ENCODE measurements at regions not wholly inside any gene's neighbourhood (a gene's known extent, or its start where the extent isn't known, plus 50 kb on each side); places are given as distances from the start of the nearest gene placed in this dataset.

DNA sequence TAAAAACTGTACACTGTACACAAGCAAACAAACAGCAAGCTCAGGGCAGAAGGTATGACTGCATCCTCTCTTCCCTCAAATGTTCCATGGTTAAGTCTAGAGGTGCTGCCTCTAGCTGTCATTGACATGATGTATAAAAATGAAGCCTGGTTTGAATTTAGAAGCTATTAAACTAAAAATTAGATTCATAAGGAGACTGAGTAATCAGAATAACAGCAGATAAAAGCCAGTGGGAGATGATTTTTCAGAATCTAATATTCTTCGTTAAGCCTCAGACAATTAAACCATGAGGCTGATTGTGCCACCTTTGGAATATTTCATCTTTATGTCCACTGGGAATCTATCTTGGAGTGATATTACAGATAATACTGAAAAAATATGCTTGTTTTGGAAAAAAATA is 101.4 kb upstream of the ZC3H12C start:
- 0% methylated on average over 1 of the region's 1 CpG for WGBS (ENCODE audit: low lambda C conversion rate)
- Histone ChIP-seq H3K9me3 (ENCODE audit: low read length) (no peaks in the 10 kb centered on the region), H3K4me3 (replicated peaks in 1 of 3; ENCODE audit: insufficient read depth in 1 of 3, low read depth in 2 of 3, low read length in 3 of 3) (no peak overlapping the region), H3K4me1 (ENCODE audit: insufficient read depth, low read length) (no peaks in the 10 kb centered on the region), H2AFZ (ENCODE audit: low read length) (no peak overlapping the region), H3K27ac (ENCODE audit: extremely low read length, insufficient read depth, low read length) (no peak overlapping the region), H3K36me3 (replicated peaks in 1 of 2; ENCODE audit: control insufficient read depth in 1 of 2, insufficient read depth in 2 of 2, low read length in 2 of 2) (no peaks in the 10 kb centered on the region), H3K79me2 (ENCODE audit: insufficient read depth, low read length) (no peaks in the 10 kb centered on the region), H3K4me2 (ENCODE audit: low read depth, low read length) (no peak overlapping the region), H3K9ac (ENCODE audit: insufficient read depth, low read depth, low read length) (no peak overlapping the region), H4K20me1 (ENCODE audit: insufficient read depth, low read length) (no peaks in the 10 kb centered on the region), H3K27me3 (ENCODE audit: control insufficient read depth in 1 of 2, insufficient read depth in 2 of 2, low read length in 2 of 2) (no peaks in the 10 kb centered on the region)
- POLR2A ChIA-PET: no interaction called here
- TF ChIP-seq PHF21A (CRISPR knock-in tag; IDR thresholded peaks at IDR 0.05) (no peak), ZC3H13 (CRISPR knock-in tag; IDR thresholded peaks at IDR 0.05) (no peak), NCOA2 (CRISPR knock-in tag; IDR thresholded peaks at IDR 0.05) (no peak), ZBTB42 (CRISPR knock-in tag; IDR thresholded peaks at IDR 0.05) (no peak), HDAC1 (CRISPR knock-in tag; IDR thresholded peaks at IDR 0.05) (no peak), HNRNPH1 (optimal IDR thresholded peaks at IDR 0.05; ENCODE audit: low read depth, low read length) (no peak), ZNF274 (CRISPR knock-in tag; IDR thresholded peaks at IDR 0.05) (no peak), ZSCAN29 (CRISPR knock-in tag; conservative IDR thresholded peaks at IDR 0.05) (no peak), CBX2 (IDR thresholded peaks at IDR 0.05; ENCODE audit: low read depth, low read length) (no peak), CBX2 (CRISPR knock-in tag; IDR thresholded peaks at IDR 0.05; ENCODE audit: low read depth) (no peak), POLR2AphosphoS5 (IDR thresholded peaks at IDR 0.05; ENCODE audit: low read depth, low read length) (no peak), ZBTB1 (CRISPR knock-in tag; IDR thresholded peaks at IDR 0.05; ENCODE audit: borderline replicate concordance) (no peak), ZNF678 (CRISPR knock-in tag; IDR thresholded peaks at IDR 0.05) (no peak), ZNF563 (CRISPR knock-in tag; IDR thresholded peaks at IDR 0.05) (no peak), ZNF782 (CRISPR knock-in tag; IDR thresholded peaks at IDR 0.05; ENCODE audit: borderline replicate concordance) (no peak), CREB1 (IDR thresholded peaks at IDR 0.05) (no peak), CREB1 (CRISPR knock-in tag; IDR thresholded peaks at IDR 0.05) (no peak)
- TF ChIP-seq, protein P1, sequence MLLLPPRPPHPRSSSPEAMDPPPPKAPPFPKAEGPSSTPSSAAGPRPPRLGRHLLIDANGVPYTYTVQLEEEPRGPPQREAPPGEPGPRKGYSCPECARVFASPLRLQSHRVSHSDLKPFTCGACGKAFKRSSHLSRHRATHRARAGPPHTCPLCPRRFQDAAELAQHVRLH (CRISPR knock-in tag; IDR thresholded peaks at IDR 0.05; ENCODE audit: borderline replicate concordance, low read depth): no peak
- TF ChIP-seq, protein P2, sequence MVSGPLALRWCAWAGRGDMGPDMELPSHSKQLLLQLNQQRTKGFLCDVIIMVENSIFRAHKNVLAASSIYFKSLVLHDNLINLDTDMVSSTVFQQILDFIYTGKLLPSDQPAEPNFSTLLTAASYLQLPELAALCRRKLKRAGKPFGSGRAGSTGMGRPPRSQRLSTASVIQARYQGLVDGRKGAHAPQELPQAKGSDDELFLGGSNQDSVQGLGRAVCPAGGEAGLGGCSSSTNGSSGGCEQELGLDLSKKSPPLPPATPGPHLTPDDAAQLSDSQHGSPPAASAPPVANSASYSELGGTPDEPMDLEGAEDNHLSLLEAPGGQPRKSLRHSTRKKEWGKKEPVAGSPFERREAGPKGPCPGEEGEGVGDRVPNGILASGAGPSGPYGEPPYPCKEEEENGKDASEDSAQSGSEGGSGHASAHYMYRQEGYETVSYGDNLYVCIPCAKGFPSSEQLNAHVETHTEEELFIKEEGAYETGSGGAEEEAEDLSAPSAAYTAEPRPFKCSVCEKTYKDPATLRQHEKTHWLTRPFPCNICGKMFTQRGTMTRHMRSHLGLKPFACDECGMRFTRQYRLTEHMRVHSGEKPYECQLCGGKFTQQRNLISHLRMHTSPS (CRISPR knock-in tag; IDR thresholded peaks at IDR 0.05; ENCODE audit: low read depth): no peak
- TF ChIP-seq, protein P3, sequence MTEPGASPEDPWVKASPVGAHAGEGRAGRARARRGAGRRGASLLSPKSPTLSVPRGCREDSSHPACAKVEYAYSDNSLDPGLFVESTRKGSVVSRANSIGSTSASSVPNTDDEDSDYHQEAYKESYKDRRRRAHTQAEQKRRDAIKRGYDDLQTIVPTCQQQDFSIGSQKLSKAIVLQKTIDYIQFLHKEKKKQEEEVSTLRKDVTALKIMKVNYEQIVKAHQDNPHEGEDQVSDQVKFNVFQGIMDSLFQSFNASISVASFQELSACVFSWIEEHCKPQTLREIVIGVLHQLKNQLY (CRISPR knock-in tag; IDR thresholded peaks at IDR 0.05): no peak
- TF ChIP-seq, protein P4, sequence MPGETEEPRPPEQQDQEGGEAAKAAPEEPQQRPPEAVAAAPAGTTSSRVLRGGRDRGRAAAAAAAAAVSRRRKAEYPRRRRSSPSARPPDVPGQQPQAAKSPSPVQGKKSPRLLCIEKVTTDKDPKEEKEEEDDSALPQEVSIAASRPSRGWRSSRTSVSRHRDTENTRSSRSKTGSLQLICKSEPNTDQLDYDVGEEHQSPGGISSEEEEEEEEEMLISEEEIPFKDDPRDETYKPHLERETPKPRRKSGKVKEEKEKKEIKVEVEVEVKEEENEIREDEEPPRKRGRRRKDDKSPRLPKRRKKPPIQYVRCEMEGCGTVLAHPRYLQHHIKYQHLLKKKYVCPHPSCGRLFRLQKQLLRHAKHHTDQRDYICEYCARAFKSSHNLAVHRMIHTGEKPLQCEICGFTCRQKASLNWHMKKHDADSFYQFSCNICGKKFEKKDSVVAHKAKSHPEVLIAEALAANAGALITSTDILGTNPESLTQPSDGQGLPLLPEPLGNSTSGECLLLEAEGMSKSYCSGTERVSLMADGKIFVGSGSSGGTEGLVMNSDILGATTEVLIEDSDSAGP (CRISPR knock-in tag; IDR thresholded peaks at IDR 0.05; ENCODE audit: borderline replicate concordance): no peak
- TF ChIP-seq, protein P5, sequence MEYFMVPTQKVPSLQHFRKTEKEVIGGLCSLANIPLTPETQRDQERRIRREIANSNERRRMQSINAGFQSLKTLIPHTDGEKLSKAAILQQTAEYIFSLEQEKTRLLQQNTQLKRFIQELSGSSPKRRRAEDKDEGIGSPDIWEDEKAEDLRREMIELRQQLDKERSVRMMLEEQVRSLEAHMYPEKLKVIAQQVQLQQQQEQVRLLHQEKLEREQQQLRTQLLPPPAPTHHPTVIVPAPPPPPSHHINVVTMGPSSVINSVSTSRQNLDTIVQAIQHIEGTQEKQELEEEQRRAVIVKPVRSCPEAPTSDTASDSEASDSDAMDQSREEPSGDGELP (IDR thresholded peaks at IDR 0.05; ENCODE audit: borderline replicate concordance, low read depth): no peak
- no TSS peak for BruUV-seq (replicated peaks)
- FAIRE-seq (no peak), DNase-seq (ENCODE audit: low spot score) (no peak), ATAC-seq (no peak)
- CTCF ChIA-PET (ENCODE audit: low intra/inter-chr PET ratio, low total read pairs): no interaction called here
- intact Hi-C loops (cut with micrococcal nuclease; ENCODE audit: unreplicated experiment) (no loop called here), in situ Hi-C loops (cut with HindIII; ENCODE audit: extremely low pct_ligation_motif_present, low pct_unique_long_range_greater_than_20kb) (no loop called here)

All from HepG2 (cell line).